GM23338 (cell line): ENCODE measurements at regions not wholly inside any gene's neighbourhood (a gene's known extent, or its start where the extent isn't known, plus 50 kb on each side); places are given as distances from the start of the nearest gene placed in this dataset.

Source experiments
- ATAC-seq: fragments of 200-7000 bp; cut with Tn5 transposase; 3 replicates; pipeline ENCODE4 v1.9.1; 2020
- DNase-seq: peaks from one replicate; pipeline ENCODE4 v3.0.0-alpha.2; 2015; ENCODE audit warnings: low spot score
- H2AFZ ChIP-seq: fragments of 200-600 bp; sonication (generic); 2 replicates; pipeline ENCODE4 v1.8.0; 2016; ENCODE audit warnings: antibody characterized with exemption, mild to moderate bottlenecking, moderate library complexity
- H3F3A ChIP-seq: fragments of 200-600 bp; sonication (generic); replicated peaks from 2 replicates; pipeline ENCODE4 v1.8.0; 2017; ENCODE audit warnings: antibody characterized with exemption, mixed run types, low read depth
- H3K27ac ChIP-seq: fragments of 200-600 bp; sonication (generic); 2 replicates; pipeline ENCODE4 v1.6.1; 2016; ENCODE audit warnings: low read depth
- H3K27me3 ChIP-seq: fragments of 200-600 bp; sonication (generic); 2 replicates; pipeline ENCODE4 v1.8.0; 2016; ENCODE audit warnings: mild to moderate bottlenecking, mixed run types, moderate library complexity; ENCODE audit not compliant: insufficient read depth
- H3K36me3 ChIP-seq: fragments of 200-600 bp; sonication (generic); 2 replicates; pipeline ENCODE4 v1.8.0; 2016; ENCODE audit warnings: mild to moderate bottlenecking; ENCODE audit not compliant: insufficient read depth
- H3K4me1 ChIP-seq: fragments of 200-600 bp; sonication (generic); 2 replicates; pipeline ENCODE4 v1.8.0; 2016; ENCODE audit warnings: mild to moderate bottlenecking, moderate library complexity; ENCODE audit not compliant: insufficient read depth
- H3K4me2 ChIP-seq: fragments of 200-600 bp; sonication (generic); 2 replicates; pipeline ENCODE4 v1.7.1; 2017; ENCODE audit warnings: mixed run types
- H3K4me3 ChIP-seq: fragments of 200-600 bp; sonication (generic); 2 replicates; pipeline ENCODE4 v1.6.1; 2016; ENCODE audit warnings: mixed run types
- H3K79me2 ChIP-seq: fragments of 200-600 bp; sonication (generic); replicated peaks from 2 replicates; pipeline ENCODE4 v1.8.0; 2017; ENCODE audit warnings: mild to moderate bottlenecking; ENCODE audit not compliant: insufficient read depth
- H3K9me2 ChIP-seq: fragments of 200-600 bp; sonication (generic); 2 replicates; pipeline ENCODE4 v1.8.0; 2017; ENCODE audit not compliant: insufficient read depth
- H4K20me1 ChIP-seq: fragments of 200-600 bp; sonication (generic); replicated peaks from 2 replicates; pipeline ENCODE4 v1.8.0; 2017; ENCODE audit warnings: mild to moderate bottlenecking; ENCODE audit not compliant: insufficient read depth
- H3K27ac Mint-ChIP-seq: 2 replicates; pipeline ENCODE4 v1.8.0; 2020; ENCODE audit warnings: inconsistent platforms, mild to moderate bottlenecking, moderate library complexity, mixed read lengths
- H3K27me3 Mint-ChIP-seq: 3 replicates; pipeline ENCODE4 v1.8.0; 2022; ENCODE audit warnings: low read depth, mild to moderate bottlenecking, moderate library complexity, mixed read lengths, inconsistent platforms; ENCODE audit not compliant: insufficient read depth, poor library complexity
- H3K36me3 Mint-ChIP-seq: 3 replicates; pipeline ENCODE4 v1.8.0; 2021; ENCODE audit warnings: low read depth, mild to moderate bottlenecking, inconsistent platforms, moderate library complexity, mixed read lengths
- H3K4me1 Mint-ChIP-seq: 3 replicates; pipeline ENCODE4 v1.8.0; 2020; ENCODE audit warnings: mild to moderate bottlenecking, inconsistent platforms, mixed read lengths
- H3K4me3 Mint-ChIP-seq: 3 replicates; pipeline ENCODE4 v1.8.0; 2021; ENCODE audit warnings: moderate library complexity, mild to moderate bottlenecking, inconsistent platforms, mixed read lengths
- H3K9me3 Mint-ChIP-seq: 3 replicates; pipeline ENCODE4 v1.8.0; 2020; ENCODE audit warnings: moderate library complexity, mild to moderate bottlenecking, inconsistent platforms, mixed read lengths
- CREB1 ChIP-seq: fragments of 250-450 bp; sonication (Bioruptor Pico); IDR thresholded peaks from 2 replicates; pipeline ENCODE4 v1.5.0; 2020; ENCODE audit warnings: low read depth, mild to moderate bottlenecking, moderate library complexity
- CTCF ChIP-seq, 2 experiments: fragments of 200-600 bp in 1 of 2; sonication (generic) in 1 of 2; conservative IDR thresholded peaks; 2 replicates each; pipeline versions ENCODE4 v1.5.1 to v1.6.1; 2016 to 2017; ENCODE audit warnings: antibody characterized with exemption in 2 of 2, low read depth in 2 of 2, mild to moderate bottlenecking in 2 of 2, moderate library complexity in 1 of 2
- EZH2 ChIP-seq: fragments of 200-600 bp; sonication (generic); IDR thresholded peaks from one replicate; pipeline ENCODE4 v1.8.0; 2017; ENCODE audit warnings: antibody characterized with exemption, mild to moderate bottlenecking, low read depth; ENCODE audit not compliant: unreplicated experiment
- JUNB ChIP-seq: IDR thresholded peaks from one replicate; pipeline ENCODE4 v1.6.1; 2016; ENCODE audit warnings: antibody characterized with exemption; ENCODE audit not compliant: unreplicated experiment
- NANOG ChIP-seq: IDR thresholded peaks from 2 replicates; pipeline ENCODE4 v1.6.1; 2016; ENCODE audit warnings: antibody characterized with exemption, borderline replicate concordance
- POLR2AphosphoS5 ChIP-seq: IDR thresholded peaks from 2 replicates; pipeline ENCODE4 v1.6.1; 2016; ENCODE audit warnings: antibody characterized with exemption, low read depth
- REST ChIP-seq: IDR thresholded peaks from one replicate; pipeline ENCODE4 v1.6.1; 2018; ENCODE audit warnings: antibody characterized with exemption; ENCODE audit not compliant: unreplicated experiment
- STAT1 ChIP-seq: IDR thresholded peaks from one replicate; pipeline ENCODE4 v1.6.1; 2016; ENCODE audit warnings: antibody characterized with exemption; ENCODE audit not compliant: unreplicated experiment
- TF ChIP-seq, protein P1 (sequence below): IDR thresholded peaks from 2 replicates; pipeline ENCODE4 v1.6.1; 2016; ENCODE audit warnings: antibody characterized with exemption

DNA sequence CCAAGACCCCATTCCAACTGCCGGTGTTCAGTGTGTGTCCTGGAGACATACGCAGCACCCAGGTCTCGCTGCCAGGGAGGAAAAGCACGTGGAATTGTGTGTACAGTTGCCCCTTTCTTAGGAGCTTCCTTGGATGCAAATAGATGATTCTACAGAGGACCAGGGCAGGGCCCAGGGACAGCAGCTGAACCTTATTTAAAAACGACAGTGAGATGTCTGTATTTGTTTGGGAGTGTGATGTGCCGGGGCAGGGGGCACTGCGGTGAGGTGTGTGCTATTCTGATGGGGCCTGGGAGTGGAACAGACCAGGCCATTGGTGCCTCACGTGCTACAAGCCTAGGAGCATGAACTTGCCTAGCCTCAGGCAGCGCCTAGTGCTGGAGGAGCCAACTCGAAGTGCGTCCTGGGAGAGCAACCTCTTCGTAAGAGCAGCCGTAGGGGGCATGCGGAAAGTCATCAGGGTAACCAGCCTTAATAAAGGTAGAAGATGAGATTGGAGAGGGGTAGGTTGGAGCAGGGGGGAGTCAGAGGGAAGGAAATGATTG is 98.3 kb upstream of the ESRRB start (continued):
- TF ChIP-seq REST (no peak), NANOG (no peak), JUNB (no peak), POLR2AphosphoS5 (no peak), CREB1 (CRISPR knock-in tag) (no peak), CTCF (conservative IDR thresholded peaks at IDR 0.05; ENCODE audit: low read depth in 2 of 2) (no peak)
- TF ChIP-seq, protein P1, sequence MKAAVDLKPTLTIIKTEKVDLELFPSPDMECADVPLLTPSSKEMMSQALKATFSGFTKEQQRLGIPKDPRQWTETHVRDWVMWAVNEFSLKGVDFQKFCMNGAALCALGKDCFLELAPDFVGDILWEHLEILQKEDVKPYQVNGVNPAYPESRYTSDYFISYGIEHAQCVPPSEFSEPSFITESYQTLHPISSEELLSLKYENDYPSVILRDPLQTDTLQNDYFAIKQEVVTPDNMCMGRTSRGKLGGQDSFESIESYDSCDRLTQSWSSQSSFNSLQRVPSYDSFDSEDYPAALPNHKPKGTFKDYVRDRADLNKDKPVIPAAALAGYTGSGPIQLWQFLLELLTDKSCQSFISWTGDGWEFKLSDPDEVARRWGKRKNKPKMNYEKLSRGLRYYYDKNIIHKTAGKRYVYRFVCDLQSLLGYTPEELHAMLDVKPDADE: no peak

GRCh38 chr14:76280221-76280620 is 95.7 kb upstream of the ESRRB start:
- no peak for ATAC-seq
- DNase-seq: no peak
- H3K4me2 ChIP-seq: no peak overlapping the region
- Mint-ChIP-seq H3K4me1 (no peaks in the 10 kb centered on the region), H3K36me3 (no peaks in the 10 kb centered on the region), H3K9me3 (no peaks in the 10 kb centered on the region; the same call in 1 of the 3 replicates), H3K4me3 (no peak overlapping the region), H3K27me3 (no peaks in the 10 kb centered on the region), H3K27ac (no peak overlapping the region)
- no peak overlapping the region for H2AFZ ChIP-seq
- TF ChIP-seq CREB1 (CRISPR knock-in tag): no peak
- no peak for TF ChIP-seq EZH2
- no peak for TF ChIP-seq STAT1
- no peak for TF ChIP-seq JUNB
- H3K9me2 ChIP-seq: peaks cover 11% of the 10 kb centered on the region; the same call in 1 of the 2 replicates
- no peaks in the 10 kb centered on the region for H3K4me1 ChIP-seq
- H3K79me2 ChIP-seq: no peaks in the 10 kb centered on the region
- H3K4me3 ChIP-seq: no peak overlapping the region
- H3K27me3 ChIP-seq: no peaks in the 10 kb centered on the region
- H3K36me3 ChIP-seq: no peaks in the 10 kb centered on the region
- H3K27ac ChIP-seq: no peak overlapping the region
- no peaks in the 10 kb centered on the region for H3F3A ChIP-seq
- H4K20me1 ChIP-seq: no peaks in the 10 kb centered on the region; the same call in 1 of the 2 replicates
